Thoracic aorta (tissue), 2 donors: ENCODE measurements at regions not wholly inside any gene's neighbourhood (a gene's known extent, or its start where the extent isn't known, plus 50 kb on each side); places are given as distances from the start of the nearest gene placed in this dataset.

Experiments
- ATAC-seq: fragments of 150-250 bp; one replicate; pipeline ENCODE4 v1.8.0; 2017; ENCODE audit warnings: low read depth; ENCODE audit not compliant: insufficient number of reproducible peaks, low FRiP score
- DNase-seq: peaks from one replicate; pipeline ENCODE4 v3.0.0-alpha.2; 2020; ENCODE audit warnings: low spot score
- H3K27ac ChIP-seq, 2 donors: fragments of 200-600 bp; sonication (generic); 1 replicate in 1 of 2; 2 replicates in 1 of 2; pipeline ENCODE4 v1.5.1; 2016; ENCODE audit warnings: mild to moderate bottlenecking in 2 of 2, moderate library complexity in 2 of 2
- H3K27me3 ChIP-seq: fragments of 200-600 bp; sonication (generic); replicated peaks from 2 replicates; pipeline ENCODE4 v1.6.0; 2016; ENCODE audit warnings: mild to moderate bottlenecking; ENCODE audit not compliant: insufficient read depth
- H3K36me3 ChIP-seq: fragments of 200-600 bp; sonication (generic); one replicate; pipeline ENCODE4 v1.5.1; 2016
- H3K4me1 ChIP-seq, 2 donors: fragments of 200-600 bp; sonication (generic); 1 replicate in 1 of 2; 2 replicates in 1 of 2; pipeline versions ENCODE4 v1.5.1 to v1.6.0; 2016; ENCODE audit warnings: low read depth in 2 of 2, mild to moderate bottlenecking in 1 of 2; ENCODE audit not compliant: control insufficient read depth in 1 of 2
- H3K4me3 ChIP-seq: fragments of 200-600 bp; sonication (generic); 2 replicates; pipeline ENCODE4 v1.5.1; 2016; ENCODE audit warnings: mild to moderate bottlenecking
- H3K9me3 ChIP-seq: fragments of 200-600 bp; sonication (generic); 2 replicates; pipeline ENCODE4 v1.5.1; 2016
- TF ChIP-seq, protein P1 (sequence below): fragments of 200-600 bp; sonication (generic); IDR thresholded peaks from one replicate; pipeline ENCODE4 v1.5.1; 2019; ENCODE audit warnings: antibody characterized with exemption

DNA sequence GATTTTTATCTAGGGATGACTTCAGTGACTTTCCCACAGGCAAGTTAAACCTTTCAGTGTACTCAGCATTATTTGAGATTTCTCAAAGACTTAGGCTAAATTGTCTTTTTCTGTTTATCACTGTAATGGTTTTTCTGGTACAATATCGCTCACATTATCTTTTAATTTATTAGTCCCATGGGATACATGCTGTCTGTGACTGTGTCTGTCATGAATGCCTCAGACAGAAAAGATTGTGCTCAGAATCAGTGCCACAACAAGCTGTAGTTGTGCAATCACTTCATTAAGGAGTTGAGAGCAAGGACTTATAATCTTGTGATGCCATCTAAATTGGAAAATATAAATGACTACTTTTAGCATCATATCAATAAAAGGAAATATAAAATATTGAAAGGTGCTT lies 2374.2 kb upstream of the RAG2 start:
- Histone ChIP-seq H3K4me1 (no peaks in the 10 kb centered on the region), H3K27me3 (no peaks in the 10 kb centered on the region), H3K4me3 (no peak overlapping the region), H3K9me3 (no peaks in the 10 kb centered on the region), H3K27ac (no peak overlapping the region), H3K36me3 (no peaks in the 10 kb centered on the region)
- TF ChIP-seq, protein P1, sequence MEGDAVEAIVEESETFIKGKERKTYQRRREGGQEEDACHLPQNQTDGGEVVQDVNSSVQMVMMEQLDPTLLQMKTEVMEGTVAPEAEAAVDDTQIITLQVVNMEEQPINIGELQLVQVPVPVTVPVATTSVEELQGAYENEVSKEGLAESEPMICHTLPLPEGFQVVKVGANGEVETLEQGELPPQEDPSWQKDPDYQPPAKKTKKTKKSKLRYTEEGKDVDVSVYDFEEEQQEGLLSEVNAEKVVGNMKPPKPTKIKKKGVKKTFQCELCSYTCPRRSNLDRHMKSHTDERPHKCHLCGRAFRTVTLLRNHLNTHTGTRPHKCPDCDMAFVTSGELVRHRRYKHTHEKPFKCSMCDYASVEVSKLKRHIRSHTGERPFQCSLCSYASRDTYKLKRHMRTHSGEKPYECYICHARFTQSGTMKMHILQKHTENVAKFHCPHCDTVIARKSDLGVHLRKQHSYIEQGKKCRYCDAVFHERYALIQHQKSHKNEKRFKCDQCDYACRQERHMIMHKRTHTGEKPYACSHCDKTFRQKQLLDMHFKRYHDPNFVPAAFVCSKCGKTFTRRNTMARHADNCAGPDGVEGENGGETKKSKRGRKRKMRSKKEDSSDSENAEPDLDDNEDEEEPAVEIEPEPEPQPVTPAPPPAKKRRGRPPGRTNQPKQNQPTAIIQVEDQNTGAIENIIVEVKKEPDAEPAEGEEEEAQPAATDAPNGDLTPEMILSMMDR = no peak
- DNase-seq (no peak), ATAC-seq (no peak)

DNA sequence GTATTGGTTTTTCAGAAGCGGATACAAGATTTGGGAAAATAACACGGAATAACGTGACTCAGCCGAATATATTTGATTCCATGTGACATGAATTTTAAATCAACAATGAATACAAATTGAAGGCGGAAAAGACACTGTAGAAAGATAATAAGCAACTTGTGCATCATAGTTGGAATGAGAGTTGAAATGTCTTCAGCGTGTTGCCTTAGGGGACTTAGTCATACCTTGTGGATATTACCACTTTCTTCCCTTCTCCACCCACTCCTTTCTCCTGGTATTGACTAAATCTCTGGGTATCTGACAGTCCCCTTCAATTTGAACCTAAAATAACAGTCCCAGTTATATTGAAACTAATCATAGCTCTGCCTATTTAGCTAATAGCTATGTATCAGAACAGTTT lies 2373.1 kb upstream of the RAG2 start:
- TF ChIP-seq, protein P1 = no peak
- Histone ChIP-seq H3K4me1 (no peaks in the 10 kb centered on the region), H3K9me3 (no peaks in the 10 kb centered on the region), H3K27ac (no peak overlapping the region), H3K36me3 (no peaks in the 10 kb centered on the region), H3K27me3 (no peaks in the 10 kb centered on the region), H3K4me3 (no peak overlapping the region)
- no peak for ATAC-seq
- DNase-seq = no peak

DNA sequence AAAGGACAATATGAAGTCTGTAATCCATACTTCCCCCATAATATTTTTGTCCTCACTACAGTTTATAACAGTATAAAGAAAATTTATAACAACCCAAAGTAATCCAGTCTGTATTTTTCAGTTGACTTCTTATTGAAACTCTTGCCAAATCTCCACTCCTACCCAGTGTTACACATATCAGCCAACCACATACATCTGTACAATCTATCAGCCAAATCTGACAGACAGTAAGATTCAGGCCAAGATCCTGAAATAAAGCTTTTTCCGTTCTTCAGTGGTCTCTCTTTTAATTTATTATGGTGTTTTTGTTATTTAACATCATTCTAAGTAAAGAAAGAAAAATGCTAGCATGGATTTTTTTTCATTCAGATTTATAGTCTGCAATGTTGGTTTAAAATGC lies 2370.9 kb upstream of the RAG2 start:
- Histone ChIP-seq H3K27me3 (no peaks in the 10 kb centered on the region), H3K36me3 (no peaks in the 10 kb centered on the region), H3K9me3 (no peaks in the 10 kb centered on the region), H3K4me1 (no peaks in the 10 kb centered on the region), H3K27ac (no peak overlapping the region), H3K4me3 (no peak overlapping the region)
- no peak for ATAC-seq
- TF ChIP-seq, protein P1 = no peak
- DNase-seq = no peak

DNA sequence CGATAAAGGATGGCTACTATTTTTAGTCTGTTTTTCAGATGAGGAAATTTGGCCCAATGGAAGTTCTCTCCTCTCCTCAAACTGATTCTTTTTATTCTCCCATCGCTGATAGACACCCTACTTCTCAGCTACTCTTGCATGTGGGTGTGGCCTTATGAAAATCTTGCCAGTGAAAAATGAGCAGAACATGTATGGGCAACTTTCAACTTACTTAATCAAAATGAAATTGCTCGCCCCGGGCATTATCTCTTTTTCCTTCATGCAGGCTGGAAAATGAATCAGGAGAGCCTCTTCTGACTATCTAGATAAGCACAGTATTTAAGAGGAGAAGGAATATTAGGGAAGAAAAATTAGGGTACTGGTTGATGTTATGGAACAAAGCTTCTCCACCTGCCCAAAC lies 2354.7 kb upstream of the RAG2 start:
- Histone ChIP-seq H3K4me3 (no peak overlapping the region), H3K27me3 (no peaks in the 10 kb centered on the region), H3K9me3 (no peaks in the 10 kb centered on the region), H3K4me1 (no peaks in the 10 kb centered on the region), H3K36me3 (no peaks in the 10 kb centered on the region), H3K27ac (no peak overlapping the region)
- DNase-seq (no peak), ATAC-seq (no peak)
- TF ChIP-seq, protein P1 = no peak

DNA sequence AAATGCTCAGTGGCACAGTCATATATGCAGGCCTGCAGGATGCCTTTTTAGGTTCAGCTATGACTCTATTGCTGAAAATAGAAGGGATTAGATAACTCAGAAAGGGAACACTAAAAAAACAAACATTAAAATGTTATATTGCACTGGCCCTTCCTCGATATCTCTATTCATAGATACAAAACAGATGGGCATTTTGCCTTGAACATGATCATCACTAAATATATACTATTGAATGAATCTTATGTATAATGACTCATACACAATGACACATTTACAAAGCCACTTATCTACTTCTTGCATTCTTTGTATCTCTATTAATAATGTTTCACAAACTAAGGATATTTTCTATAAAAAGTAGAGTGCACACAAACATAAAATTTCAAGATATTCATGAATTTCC lies 2352.8 kb upstream of the RAG2 start:
- H3K27ac ChIP-seq = no peak overlapping the region
- H3K36me3 ChIP-seq = no peaks in the 10 kb centered on the region
- no peaks in the 10 kb centered on the region for H3K9me3 ChIP-seq
- H3K4me1 ChIP-seq = no peaks in the 10 kb centered on the region
- DNase-seq = no peak
- TF ChIP-seq, protein P1 = no peak
- no peak for ATAC-seq
- H3K27me3 ChIP-seq = no peaks in the 10 kb centered on the region
- no peak overlapping the region for H3K4me3 ChIP-seq
